Retina (tissue), 1 donor: ENCODE measurements at regions not wholly inside any gene's neighbourhood (a gene's known extent, or its start where the extent isn't known, plus 50 kb on each side); places are given as distances from the start of the nearest gene placed in this dataset.
"Not testable (repeated sequence)": the region's sequence is repeated elsewhere in the genome, so short reads cannot be mapped to it uniquely, and the experiment has no call there.

Experiments used
- DNase-seq: peaks from one replicate; pipeline ENCODE4 v3.0.0-alpha.2; 2016

GRCh38 chr6:140205795-140206593 is 831.5 kb upstream of the CITED2 start:
- no peak for DNase-seq

DNA sequence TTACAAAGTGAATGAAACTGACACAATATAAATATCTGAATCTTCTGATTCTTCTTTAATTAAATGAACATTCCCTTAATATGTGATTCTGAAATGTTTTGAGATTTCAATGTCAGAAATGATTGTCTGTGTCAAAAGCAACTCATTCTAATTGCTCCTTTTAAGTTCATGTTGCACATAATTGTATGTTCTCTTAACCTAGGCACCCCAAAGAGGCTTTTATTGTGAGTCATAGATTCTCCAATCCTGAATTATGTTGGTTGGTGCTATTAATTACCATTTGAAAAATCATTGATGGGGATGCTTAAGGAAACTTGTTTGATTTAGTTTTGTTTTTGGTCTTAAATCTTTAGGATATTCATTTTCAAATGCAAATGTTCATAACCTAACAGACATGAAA is 829.7 kb upstream of the CITED2 start:
- no peak for DNase-seq

- no peak for DNase-seq
Observed at GRCh38 chr6:140203661-140204147, 829.3 kb upstream of the CITED2 start.

GRCh38 chr6:140202964-140203515 is 828.6 kb upstream of the CITED2 start:
- DNase-seq: no peak

DNA sequence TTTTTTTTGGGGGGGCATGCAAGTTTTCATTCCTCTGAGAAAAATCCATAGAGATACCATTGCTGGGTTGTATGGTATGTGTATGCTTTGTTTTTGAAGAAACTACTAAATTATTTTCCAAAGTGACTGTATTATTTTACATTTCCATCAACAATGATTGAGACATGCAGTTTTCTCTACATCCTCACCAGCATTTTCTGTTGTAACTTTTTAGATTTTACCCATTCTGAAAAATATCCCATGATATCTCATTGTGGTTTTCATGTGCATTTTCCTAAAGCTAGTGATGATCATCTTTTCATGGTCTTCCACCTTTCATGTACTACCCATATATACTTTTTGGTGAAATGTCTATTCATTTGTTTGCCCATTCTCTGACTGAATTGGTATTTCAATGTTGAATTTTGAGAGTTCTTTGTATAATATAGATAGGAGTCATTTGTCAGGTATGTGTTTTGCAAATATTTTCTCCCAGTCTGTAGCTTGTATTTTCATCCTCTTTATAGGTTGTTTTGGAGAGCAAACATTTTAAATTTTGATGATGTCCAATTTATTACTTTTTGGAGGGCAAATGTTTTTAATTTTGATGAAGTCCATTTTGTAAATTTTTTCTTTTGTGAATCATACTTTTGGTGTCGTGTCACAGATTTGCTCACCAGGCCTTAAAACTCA is 827.5 kb upstream of the CITED2 start:
- no peak for DNase-seq

GRCh38 chr6:140193269-140193668 is 818.8 kb upstream of the CITED2 start:
- DNase-seq: no peak

- DNase-seq: no peak
Observed at GRCh38 chr6:140192018-140192417, 817.6 kb upstream of the CITED2 start.

DNA sequence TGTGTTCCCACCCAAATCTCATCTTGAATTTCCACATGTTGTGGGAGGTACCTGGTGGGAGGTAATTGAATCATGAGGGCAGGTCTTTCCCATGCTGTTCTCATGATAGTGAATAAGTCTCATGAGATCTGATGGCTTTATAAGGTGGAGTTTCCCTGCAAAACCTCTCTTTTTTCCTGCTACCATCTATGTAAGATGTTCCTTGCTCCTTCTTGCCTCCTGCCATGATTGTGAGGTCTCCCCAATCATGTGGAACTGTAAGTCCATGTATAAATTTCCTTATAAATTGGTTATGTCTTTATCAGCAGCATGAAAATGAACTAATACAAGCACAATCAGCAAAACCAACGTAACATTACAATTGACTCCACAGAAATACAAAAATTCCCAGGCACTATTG is 814.8 kb upstream of the CITED2 start:
- not testable (repeated sequence) for DNase-seq

- DNase-seq: no peak
Observed at GRCh38 chr6:140185991-140186390, 811.5 kb upstream of the CITED2 start.

GRCh38 chr6:140183881-140184280 is 809.4 kb upstream of the CITED2 start:
- no peak for DNase-seq

DNA sequence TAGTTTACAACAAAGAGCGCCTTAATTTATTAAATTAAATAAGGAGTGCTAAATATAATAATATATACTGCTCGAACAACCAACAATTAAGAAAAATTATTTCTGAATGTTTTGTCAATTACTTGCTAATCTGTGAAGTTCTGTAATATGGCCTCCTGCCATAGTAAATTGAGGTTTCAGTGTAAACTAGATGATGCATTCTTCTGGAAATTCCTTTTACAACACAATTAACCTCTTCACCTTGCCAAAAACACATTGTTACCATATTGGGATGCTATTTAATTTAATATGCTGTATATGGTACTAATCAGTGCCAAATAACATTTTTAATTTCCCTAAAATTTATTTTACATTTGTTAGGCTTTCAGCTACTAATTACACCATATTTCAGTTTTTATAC is 808.4 kb upstream of the CITED2 start:
- no peak for DNase-seq

DNA sequence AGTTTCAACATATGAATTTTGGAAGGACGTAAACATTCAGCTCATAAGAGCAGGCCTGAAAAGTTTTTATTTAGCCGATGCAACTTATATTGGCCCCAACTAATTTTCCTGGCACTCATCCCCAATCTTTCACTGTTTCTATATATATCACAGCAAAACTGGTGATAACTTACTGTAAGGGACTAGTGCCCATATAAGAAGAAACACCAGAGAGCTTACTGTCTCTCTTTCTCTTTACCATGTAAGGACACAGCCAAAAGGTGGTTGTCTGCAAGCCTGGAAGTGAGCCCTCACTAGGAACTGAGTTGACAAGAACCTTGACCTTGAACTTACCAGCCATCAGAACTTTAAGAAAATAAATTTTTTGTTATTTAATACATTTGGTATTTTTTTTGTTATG is 807.4 kb upstream of the CITED2 start:
- DNase-seq: no peak

- no peak for DNase-seq
Observed at GRCh38 chr6:140180306-140180705, 805.9 kb upstream of the CITED2 start.

DNA sequence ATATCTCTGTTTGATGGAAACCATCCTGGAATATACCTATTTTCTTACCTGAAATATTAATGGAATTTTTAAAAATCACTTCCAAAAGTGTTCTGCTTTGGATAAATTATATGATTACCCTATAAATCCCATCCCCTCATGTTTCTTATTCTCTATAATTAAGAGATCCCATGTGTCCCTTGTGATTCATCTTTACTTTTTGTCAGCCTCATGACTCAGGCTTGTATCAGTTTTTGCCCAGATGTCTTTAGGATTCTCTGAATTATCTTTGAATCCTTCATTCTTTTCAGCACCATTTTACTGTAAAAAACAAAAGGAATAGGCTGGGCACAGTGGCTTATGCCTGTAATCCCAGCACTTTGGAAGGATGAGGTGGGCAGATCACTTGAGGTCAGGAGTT is 804.5 kb upstream of the CITED2 start:
- no peak for DNase-seq

DNA sequence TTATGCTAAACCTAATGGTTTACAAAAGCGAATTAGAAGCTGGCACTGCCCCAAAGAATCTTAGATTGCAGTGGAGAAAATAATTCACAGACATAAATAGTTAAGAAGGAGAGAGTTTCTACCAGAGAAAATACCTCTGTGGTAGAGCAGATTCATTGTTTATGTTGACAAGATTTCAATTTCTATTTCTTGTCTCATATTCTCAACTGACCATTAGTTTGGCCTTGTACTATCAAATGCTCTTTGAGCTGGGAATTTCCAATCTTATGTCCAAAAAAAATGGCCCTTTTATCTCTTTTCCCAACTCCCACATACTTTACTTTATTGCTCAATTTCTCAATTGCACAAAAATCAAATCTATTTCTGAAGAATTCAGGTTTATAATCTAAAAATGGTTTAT is 804.1 kb upstream of the CITED2 start:
- DNase-seq: no peak

DNA sequence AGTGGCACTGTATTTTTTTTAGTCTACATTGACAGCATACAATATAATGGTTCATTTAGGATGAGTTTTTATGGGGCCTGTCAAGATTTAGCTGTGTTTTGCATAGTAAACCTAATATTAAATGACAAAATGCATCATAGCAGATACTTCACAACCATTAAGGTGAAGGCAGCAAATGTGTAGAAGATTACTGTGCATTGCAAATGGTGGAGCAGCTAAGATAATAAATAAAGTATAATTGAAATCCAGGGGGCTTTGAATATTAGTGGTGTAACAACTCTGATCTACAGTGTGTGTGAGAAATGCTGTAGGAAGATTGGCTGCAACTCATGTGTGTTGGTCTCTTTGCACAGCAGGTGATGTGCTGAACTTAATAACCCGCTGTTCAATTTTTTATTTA is 801.9 kb upstream of the CITED2 start:
- peak; percentile 4 for DNase-seq

GRCh38 chr6:140175486-140175885 is 801.0 kb upstream of the CITED2 start:
- DNase-seq: peak; percentile 3

DNA sequence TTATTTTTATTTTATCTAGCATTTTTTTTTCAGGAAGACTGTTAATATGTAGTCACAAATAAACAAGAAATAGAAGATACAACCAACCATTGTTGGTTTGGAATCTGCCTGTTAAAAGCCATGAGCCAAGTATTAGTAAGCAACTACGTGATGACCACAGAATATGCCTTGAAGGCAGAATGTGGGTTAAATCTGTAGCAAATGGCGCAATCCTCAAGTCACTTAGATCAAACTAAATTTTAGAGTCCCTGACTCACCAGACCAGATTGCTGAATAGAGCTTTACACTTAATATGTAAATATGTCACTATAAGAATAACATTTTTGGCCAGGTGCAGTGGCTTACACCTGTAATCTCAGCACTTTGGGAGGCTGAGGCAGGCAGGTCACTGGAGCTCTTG is 800.1 kb upstream of the CITED2 start:
- no peak for DNase-seq

DNA sequence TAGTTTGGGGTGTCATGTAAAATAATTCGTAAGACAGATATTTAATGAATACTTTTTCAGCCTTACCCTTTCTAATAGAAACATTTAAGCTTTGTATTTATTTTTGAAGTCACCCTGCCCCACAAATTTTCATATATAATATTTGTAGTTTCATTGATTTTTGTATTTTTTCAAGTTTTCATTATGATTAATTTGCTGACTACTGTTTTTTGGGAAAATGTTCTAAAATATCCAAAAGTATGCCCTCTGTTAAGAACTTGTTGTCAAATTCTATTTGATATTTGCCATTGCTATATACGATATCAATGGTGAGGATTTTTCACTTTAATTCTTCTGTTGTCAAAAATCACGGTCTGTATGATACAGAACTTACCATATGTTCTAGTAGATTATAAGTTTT is 793.9 kb upstream of the CITED2 start:
- no peak for DNase-seq

DNA sequence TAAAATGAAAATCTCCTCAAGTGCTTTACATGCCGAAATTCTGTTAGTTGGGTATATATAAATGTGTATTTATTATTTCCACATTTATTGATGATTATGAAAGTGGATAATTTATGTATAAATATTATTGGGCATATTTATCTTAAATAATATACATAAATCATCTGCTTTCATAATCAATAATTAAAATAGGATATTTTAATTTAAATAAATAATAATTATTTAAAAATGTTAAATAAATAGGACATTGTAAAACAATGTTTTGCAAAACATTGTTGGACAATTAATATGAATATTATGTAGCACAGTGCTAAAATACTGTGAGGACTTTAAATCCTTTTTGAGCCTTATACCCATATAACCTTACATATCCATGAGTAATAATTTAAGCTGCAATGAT is 786.5 kb upstream of the CITED2 start:
- no peak for DNase-seq

DNA sequence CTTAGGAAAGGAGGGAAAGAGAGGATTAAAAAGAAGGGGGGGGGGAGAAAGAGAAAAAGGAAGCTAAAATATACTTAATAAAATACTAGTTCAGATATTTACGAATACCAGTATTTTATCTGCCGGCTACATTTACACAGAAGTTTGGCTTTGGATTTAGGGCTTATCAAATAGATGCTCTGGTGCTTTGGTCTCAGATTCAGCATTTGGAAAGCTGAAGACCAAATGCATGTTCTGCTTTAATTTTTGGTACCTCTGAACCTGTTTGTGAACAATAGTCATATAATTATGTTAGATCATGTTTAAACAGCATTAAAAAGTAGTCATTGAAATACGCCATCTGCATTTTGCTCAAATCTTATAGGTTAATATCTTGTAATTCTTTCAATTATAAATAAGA is 786.0 kb upstream of the CITED2 start:
- DNase-seq: no peak

DNA sequence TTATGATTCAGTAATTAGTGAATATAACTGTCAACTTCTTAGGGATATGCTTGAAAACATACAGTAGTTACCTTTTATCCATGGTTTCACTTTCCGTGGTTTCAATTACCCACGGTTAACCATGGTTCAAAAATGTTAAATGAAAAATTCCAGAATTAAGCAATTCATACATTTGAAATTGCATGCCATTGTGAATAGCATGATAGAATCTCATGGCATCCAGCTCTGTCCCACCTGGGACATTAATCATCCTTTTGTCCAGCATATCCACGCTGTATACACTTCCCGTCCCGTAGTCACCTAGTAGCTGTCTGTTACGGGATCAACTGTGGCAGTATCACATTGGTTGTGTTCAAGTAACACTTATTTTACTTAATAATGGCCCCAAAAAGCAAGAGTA is 781.7 kb upstream of the CITED2 start:
- no peak for DNase-seq

DNA sequence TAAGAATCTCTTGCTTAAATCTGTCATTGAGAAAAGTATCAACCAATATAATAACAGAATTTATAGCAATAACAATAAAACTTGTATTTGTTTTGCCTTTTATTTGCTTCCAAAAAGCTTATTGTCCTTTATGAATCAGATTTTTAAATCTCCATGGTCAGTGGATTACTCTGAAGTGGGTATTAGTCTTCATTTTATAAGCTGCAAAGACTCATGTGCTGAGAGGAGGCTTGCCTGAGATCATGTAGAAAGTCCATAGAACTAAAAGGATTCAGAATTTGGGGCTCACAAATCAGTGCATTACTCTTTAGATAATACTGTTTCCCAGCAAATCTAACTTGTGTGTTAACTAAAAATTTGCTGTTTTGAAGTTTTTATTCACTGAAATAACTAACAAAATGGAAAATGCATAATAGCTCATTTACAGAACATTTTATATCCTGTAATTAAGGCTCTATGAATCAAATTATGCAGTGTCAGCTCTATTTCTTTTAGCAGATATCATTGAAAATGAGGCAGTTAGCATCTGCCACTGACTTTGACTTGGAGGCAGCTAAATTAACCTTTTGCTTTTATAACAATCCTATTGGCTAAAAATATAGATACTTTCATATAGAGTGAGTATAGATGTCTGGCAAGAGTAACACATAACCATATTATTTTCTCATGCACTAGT is 781.1 kb upstream of the CITED2 start:
- no peak for DNase-seq

GRCh38 chr6:140153703-140154102 is 779.3 kb upstream of the CITED2 start:
- DNase-seq: no peak
